ENCODE measurements at regions not wholly inside any gene's neighbourhood (a gene's known extent, or its start where the extent isn't known, plus 50 kb on each side); places are given as distances from the start of the nearest gene placed in this dataset.

DNA sequence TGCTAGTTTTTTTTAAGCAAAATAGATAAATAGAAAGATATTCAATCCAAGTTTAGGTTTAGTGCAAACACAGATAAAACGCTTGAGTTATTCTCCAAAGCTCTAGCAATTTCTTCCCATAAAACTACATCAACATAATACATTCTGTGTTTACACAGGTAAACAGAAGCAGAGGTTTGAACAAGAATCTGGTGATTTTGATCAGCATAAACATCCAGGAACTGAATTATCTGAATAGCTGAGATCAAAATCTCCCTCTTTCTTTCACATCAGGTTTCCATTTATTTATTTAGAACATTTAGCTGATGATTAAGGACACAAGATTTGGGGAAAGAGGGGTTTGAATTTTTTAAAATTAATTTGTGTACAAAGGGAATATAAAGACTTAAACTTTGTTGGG lies 1564.6 kb downstream of the MRPL39 start:
- DNase-seq (ENCODE audit: low spot score), result no peak
- FAIRE-seq, result no peak

GRCh38 chr21:24032709-24033232 lies 1574.5 kb downstream of the MRPL39 start:
- FAIRE-seq (no peak), DNase-seq (ENCODE audit: low spot score) (no peak)

DNA sequence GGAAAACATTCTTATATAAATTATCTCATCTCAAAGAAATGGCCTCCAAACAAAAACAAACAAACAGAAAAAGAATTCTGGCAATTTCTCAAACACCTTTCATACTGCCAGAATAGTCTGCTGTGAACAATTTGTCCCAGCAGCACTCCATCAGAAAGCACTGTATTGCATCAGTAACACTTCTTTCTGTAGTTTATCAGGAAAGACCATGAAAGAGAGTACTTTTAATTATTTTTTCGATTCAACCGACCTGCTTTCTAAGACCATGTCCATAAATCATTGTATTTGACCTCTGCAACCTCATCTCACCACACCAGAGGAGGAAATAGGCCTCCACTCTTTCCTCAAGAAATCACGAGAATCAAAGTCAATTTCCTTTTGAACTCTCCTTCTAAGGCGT lies 1579.9 kb downstream of the MRPL39 start:
- no peak for DNase-seq (ENCODE audit: low spot score)
- no peak for FAIRE-seq

GRCh38 chr21:24025101-24025500 lies 1582.2 kb downstream of the MRPL39 start:
- FAIRE-seq (no peak), DNase-seq (ENCODE audit: low spot score) (no peak)

DNA sequence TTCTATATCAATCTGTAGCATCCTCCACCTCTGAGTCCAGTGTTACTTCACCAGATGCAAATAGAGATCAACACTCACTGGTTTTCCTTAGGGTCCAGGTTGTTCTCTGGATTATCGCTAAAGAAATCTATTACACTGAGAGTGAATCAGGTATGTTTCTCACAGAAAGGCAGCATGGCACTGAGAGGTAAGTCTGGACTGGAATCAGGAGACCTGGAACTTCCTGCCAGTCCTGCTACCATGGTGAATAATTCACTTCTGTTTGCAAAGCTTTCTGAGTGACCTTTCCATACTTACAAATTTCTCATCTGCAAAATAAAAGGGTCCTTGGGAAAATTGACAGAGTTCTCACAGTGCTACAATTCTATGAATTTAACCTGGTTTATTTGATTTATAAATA lies 1583.3 kb downstream of the MRPL39 start:
- no peak for FAIRE-seq
- DNase-seq (ENCODE audit: low spot score), result no peak

DNA sequence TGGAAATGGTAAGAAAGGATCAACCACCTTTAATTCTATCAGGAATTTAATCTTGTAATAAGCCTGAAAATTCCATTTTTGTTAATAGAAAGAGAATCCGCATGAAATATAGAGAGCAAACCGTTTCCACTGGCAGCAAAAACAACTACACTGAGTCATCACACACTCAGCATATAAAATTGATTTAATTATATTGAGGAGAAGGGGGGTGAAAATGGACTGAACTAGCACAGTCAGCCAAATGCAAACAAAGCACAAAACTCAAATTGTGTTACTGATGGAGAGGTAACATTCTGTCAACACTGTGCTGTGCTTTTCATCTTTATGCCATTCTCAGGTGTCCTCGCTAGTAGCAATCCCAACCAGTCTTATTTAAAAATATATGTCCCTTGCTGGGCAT lies 1583.9 kb downstream of the MRPL39 start:
- DNase-seq (ENCODE audit: low spot score), result no peak
- FAIRE-seq, result no peak

DNA sequence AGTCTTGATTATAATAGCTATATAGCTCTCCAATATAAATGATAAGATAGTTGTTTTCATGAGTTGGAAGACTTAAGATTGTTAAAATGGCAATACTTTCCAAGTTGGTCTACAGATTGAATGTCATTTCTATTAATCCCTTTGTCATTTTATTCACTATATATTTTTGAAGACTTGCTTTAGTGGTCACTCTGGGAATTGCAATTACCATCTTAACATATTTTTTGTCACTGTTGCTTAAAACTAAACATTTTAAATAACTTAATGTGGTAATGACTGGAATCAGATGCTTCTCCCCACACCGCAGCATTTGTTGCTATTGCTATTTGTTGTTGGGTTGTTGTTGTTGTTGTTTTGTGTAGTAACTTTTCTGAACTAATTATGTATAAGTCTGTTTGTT lies 1592.9 kb downstream of the MRPL39 start:
- FAIRE-seq (no peak), DNase-seq (ENCODE audit: low spot score) (no peak)

DNA sequence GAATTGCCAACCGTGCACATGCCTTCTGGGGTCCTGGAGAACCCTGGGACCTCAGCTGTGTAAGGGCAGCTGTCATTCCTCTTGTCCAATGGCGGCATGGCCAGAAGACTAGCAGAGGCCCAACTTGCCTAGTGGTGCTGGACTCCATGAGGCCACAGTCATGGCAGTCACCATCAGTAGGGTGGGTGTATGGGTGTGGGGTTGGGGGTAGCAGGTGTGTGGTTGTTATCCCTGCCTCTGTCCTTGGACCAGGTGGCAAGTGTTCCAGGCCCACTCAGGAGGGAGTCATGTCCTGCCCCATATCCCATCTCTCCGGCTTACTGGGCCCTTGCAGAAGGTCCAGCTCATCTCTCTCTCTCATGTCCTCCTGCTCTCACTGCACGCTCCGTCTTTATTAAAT lies 1596.2 kb downstream of the MRPL39 start:
- DNase-seq (ENCODE audit: low spot score) (no peak), FAIRE-seq (no peak)

DNA sequence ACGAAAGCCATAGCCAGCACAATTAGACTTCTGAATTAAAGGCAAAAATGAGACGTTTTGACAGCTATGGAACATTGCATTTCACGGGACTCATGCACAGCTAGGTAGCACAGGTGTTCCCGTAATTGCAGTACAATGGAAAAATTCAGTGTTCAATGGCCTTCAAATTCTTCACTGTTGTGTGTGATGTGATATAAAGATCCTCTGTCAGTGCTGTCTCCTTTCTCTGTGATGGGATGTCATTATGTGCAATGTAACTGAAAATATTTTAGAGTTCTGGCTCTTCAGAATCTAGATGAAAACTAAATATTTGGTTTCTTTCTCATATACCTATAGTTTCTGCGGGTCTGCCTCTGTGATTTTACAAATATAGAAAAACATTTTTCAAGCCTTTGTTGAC lies 1599.7 kb downstream of the MRPL39 start:
- no peak for FAIRE-seq
- DNase-seq (ENCODE audit: low spot score), result no peak

DNA sequence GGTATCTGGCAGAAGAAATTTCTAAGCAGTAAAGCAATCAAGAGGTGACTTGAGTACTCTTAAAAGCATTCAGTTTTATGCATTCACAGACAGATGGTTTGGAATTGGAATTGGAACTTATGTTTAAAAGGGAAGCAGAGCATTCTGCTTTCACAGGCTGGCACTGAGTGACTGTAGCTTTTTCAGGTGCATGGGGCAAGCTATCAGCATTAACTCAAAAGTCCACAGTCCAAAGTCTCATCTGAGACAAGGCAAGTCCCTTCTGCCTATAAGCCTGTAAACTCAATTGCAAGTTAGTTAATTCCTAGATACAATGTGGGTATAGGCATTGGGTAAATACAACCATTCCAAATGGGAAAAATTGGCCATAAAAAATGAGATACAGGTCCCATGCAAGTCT lies 1620.3 kb downstream of the MRPL39 start:
- FAIRE-seq, result no peak
- DNase-seq (ENCODE audit: low spot score), result no peak

GRCh38 chr21:23986214-23986613 lies 1621.1 kb downstream of the MRPL39 start:
- no peak for DNase-seq (ENCODE audit: low spot score)
- FAIRE-seq, result no peak

DNA sequence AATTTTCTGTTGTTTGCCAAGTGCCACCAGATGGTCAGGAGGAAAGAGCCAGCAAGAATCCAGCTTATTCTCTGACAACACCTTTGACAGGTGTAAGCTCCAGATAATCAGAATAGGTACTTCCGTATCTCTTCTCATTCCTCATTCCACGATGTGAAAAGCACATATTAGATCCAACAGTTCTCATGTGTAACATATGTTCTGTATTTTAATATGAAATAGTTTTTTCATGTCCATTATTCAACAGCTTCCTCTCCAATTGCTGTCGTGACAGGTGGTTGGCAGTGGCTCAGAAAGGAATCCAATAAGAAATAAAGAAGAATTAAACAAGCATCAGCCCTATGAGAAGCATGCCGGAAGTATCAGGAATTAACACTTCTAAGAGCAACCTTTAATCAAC lies 1624.7 kb downstream of the MRPL39 start:
- DNase-seq (ENCODE audit: low spot score), result no peak
- FAIRE-seq, result no peak

- FAIRE-seq (no peak), DNase-seq (ENCODE audit: low spot score) (no peak)
These were observed 1629.3 kb downstream of the MRPL39 start for GRCh38 chr21:23977971-23978370.

- no peak for FAIRE-seq
These were observed 1638.3 kb downstream of the MRPL39 start for GRCh38 chr21:23968722-23969647.

DNA sequence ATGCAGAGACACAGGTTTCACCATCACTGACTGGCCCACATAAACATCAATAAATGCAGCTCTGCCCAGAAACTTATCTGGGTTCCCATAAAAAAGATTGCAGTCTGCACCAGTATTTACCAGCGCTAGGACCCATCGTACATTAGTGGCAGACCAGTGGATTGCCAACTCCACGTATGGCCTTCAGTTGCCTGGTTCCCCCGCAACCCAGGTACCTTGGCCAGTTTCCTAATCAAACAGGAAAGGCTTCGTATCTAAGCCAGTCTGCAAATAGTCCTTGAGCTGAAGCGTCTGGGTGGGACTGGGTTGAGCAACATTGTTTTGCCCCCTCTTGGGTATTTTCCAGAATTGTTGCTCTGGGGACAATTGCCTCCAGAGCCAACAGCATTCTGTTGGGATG lies 1639.3 kb downstream of the MRPL39 start:
- FAIRE-seq, result no peak
- no peak for DNase-seq (ENCODE audit: low spot score)

More at GRCh38 chr21:23968722-23969647, 1638.3 kb downstream of the MRPL39 start:
- DNase-seq (ENCODE audit: low spot score), result no peak

DNA sequence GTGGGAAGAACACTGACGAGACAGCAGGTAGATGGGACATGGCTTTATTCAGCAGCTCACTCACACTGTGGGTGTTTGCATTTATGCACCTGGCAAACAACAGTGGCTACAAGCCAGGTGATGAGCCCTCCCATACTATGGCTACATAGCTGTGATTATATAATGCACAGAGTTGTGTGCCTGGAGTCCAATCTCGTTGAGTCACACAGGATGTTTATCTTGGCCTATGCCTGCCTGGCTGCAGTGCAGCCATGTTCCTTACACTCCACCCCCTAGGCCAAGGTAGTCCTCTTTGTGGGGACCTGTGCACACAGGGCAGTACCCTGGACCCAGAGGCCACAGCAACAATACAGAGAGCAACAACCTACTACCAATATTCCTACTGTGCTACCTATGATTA lies 1643.8 kb downstream of the MRPL39 start:
- no peak for DNase-seq (ENCODE audit: low spot score)
- no peak for FAIRE-seq

- FAIRE-seq (no peak), DNase-seq (ENCODE audit: low spot score) (no peak)
These were observed 1646.5 kb downstream of the MRPL39 start for GRCh38 chr21:23960769-23961168.

DNA sequence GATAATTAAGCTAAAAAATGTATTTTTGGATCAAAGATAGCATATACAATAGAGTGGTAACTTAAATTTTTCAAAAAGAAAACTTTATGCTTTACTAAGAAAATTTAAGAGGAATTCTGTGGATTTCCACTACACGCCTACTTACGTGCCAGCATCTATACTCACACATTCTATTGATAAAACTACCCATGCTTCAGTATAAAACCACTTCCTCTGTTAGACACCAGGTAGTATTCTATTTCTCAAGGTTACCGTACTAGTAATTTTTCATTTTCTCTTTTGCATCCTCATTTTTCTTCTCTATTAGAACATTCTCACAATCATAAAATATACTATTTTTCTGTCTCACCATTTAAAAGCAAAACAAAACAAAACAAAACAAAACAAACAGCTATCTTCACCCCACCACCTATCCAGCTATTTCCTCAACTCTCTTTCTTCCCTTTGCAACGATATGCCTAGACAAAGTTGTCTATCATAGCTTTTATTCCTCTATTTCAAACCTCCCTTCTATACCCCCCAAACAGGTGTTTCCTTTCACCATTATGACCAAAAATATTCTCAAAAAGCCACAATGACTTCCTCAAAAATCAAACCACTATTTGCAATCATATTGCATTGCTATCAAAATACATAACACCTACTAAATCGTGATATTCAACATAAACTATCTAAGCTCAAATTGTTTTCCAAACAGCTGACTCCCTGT lies 1652.0 kb downstream of the MRPL39 start:
- DNase-seq (ENCODE audit: low spot score) (no peak), FAIRE-seq (no peak)

- FAIRE-seq (no peak), DNase-seq (ENCODE audit: low spot score) (no peak)
These were observed 1655.0 kb downstream of the MRPL39 start for GRCh38 chr21:23952269-23952668.

DNA sequence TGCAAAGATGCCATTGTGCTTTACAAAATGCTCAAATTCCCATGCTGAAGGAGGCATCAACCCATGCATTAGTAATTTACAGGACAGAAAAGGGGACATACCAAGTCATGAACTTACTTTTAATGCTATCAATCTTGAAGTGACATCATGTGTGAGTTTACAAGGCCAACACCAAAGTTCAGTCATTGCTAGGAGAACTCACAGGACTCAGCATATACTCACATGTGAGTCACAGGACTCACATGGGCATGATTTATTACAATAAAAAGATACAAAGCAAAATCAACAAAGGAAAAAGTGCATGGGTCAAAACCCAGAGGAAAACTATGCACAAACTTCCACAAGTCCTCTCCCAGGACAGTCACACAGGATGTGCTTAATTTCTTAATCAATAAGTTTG lies 1656.0 kb downstream of the MRPL39 start:
- FAIRE-seq, result no peak
- DNase-seq (ENCODE audit: low spot score), result no peak

DNA sequence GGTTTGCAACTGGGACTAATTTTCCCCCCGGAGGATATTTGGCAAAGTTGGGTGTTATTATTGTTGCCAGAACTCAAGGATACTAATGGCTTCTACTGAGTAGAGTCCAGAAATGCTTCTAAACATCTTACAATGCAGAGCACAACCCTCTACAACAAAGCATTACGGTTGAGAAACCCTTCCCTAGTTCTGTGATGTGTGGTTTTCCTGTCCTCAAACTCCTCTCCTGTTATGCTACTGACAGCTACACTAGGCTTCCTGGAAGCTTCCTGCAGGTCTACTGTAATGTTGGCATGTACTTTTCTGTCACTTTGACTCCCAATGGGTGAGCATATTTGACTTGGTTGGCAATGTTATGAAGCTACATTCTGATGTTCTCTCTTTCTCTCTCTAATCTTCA lies 1656.9 kb downstream of the MRPL39 start:
- no peak for FAIRE-seq

GRCh38 chr21:23949493-23949892 lies 1657.8 kb downstream of the MRPL39 start:
- FAIRE-seq (no peak), DNase-seq (ENCODE audit: low spot score) (no peak)

More for the DNA sequence above, 1656.9 kb downstream of the MRPL39 start:
- DNase-seq (ENCODE audit: low spot score), result no peak

All from RCC 7860 (cell line).